NT2/D1 (cell line): ENCODE measurements at regions not wholly inside any gene's neighbourhood (a gene's known extent, or its start where the extent isn't known, plus 50 kb on each side); places are given as distances from the start of the nearest gene placed in this dataset.

Source experiments
- SUZ12 ChIP-seq: IDR thresholded peaks from 2 replicates; pipeline ENCODE4 v1.6.1; 2011; ENCODE audit not compliant: insufficient read length, insufficient read depth; ENCODE audit errors: extremely low read depth
- ZNF274 ChIP-seq: IDR thresholded peaks from 2 replicates; pipeline ENCODE4 v1.6.1; 2011; ENCODE audit warnings: mild to moderate bottlenecking, low read depth, low read length

GRCh38 chr1:8104278-8105236 lies 78.4 kb upstream of the ERRFI1 start:
- TF ChIP-seq SUZ12 (no peak), ZNF274 (no peak)
